ENCODE measurements at regions not wholly inside any gene's neighbourhood (a gene's known extent, or its start where the extent isn't known, plus 50 kb on each side); places are given as distances from the start of the nearest gene placed in this dataset.

DNA sequence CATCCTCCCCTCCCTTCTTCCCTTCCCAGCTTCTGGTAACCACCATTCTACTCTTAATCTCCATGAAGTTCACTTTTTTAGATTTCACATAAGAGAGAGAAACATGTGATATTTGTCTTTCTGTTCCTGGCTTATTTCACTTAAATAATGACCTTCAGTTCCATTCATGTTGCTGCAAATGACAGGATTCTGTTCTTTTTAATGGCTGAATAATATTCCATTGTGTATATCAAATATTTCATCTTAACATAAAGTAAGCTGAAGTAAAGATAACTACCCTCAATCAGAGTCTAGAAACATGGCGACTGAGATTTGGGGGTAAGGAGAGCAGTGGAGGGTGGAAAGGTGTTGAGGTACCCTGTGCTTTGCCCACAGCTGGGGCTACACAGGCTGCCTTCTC is 68.9 kb downstream of the RHOU start:
- TF ChIP-seq, protein P1, sequence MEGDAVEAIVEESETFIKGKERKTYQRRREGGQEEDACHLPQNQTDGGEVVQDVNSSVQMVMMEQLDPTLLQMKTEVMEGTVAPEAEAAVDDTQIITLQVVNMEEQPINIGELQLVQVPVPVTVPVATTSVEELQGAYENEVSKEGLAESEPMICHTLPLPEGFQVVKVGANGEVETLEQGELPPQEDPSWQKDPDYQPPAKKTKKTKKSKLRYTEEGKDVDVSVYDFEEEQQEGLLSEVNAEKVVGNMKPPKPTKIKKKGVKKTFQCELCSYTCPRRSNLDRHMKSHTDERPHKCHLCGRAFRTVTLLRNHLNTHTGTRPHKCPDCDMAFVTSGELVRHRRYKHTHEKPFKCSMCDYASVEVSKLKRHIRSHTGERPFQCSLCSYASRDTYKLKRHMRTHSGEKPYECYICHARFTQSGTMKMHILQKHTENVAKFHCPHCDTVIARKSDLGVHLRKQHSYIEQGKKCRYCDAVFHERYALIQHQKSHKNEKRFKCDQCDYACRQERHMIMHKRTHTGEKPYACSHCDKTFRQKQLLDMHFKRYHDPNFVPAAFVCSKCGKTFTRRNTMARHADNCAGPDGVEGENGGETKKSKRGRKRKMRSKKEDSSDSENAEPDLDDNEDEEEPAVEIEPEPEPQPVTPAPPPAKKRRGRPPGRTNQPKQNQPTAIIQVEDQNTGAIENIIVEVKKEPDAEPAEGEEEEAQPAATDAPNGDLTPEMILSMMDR (IDR thresholded peaks at IDR 0.05 in 4 of 5, conservative IDR thresholded peaks at IDR 0.05 in 1 of 5) = no peak
- no peak for TF ChIP-seq POLR2A (IDR thresholded peaks at IDR 0.05)

All from gastrocnemius medialis (tissue), 4 donors.